ENCODE measurements at regions not wholly inside any gene's neighbourhood (a gene's known extent, or its start where the extent isn't known, plus 50 kb on each side); places are given as distances from the start of the nearest gene placed in this dataset.

- DNase-seq (ENCODE audit: low read depth), result no peak
These were observed 154.2 kb upstream of the PRMT8 start for GRCh38 chr12:3336606-3337311.

- no peak for DNase-seq (ENCODE audit: low read depth)
These were observed 153.1 kb upstream of the PRMT8 start for GRCh38 chr12:3337944-3338343.

- DNase-seq (ENCODE audit: low read depth), result no peak
These were observed 151.8 kb upstream of the PRMT8 start for GRCh38 chr12:3339221-3339620.

GRCh38 chr12:3341594-3341993 is 149.4 kb upstream of the PRMT8 start:
- DNase-seq (ENCODE audit: low read depth), result no peak

GRCh38 chr12:3342051-3342450 is 149.0 kb upstream of the PRMT8 start:
- peak; percentile 17 for DNase-seq (ENCODE audit: low read depth)

- no peak for DNase-seq (ENCODE audit: low read depth)
These were observed 142.9 kb upstream of the PRMT8 start for GRCh38 chr12:3348055-3348454.

GRCh38 chr12:3350432-3350831 is 140.6 kb upstream of the PRMT8 start:
- DNase-seq (ENCODE audit: low read depth), result no peak

GRCh38 chr12:3351731-3352130 is 139.3 kb upstream of the PRMT8 start:
- no peak for DNase-seq (ENCODE audit: low read depth)

- no peak for DNase-seq (ENCODE audit: low read depth)
These were observed 138.8 kb upstream of the PRMT8 start for GRCh38 chr12:3352230-3352629.

GRCh38 chr12:3353621-3354020 is 137.4 kb upstream of the PRMT8 start:
- no peak for DNase-seq (ENCODE audit: low read depth)

- DNase-seq (ENCODE audit: low read depth), result no peak
These were observed 136.4 kb upstream of the PRMT8 start for GRCh38 chr12:3354586-3354985.

- no peak for DNase-seq (ENCODE audit: low read depth)
These were observed 135.6 kb upstream of the PRMT8 start for GRCh38 chr12:3355378-3355900.

GRCh38 chr12:3357950-3358525 is 133.0 kb upstream of the PRMT8 start:
- no peak for DNase-seq (ENCODE audit: low read depth)

GRCh38 chr12:3359478-3359877 is 131.5 kb upstream of the PRMT8 start:
- DNase-seq (ENCODE audit: low read depth), result no peak

GRCh38 chr12:3361146-3361545 is 129.9 kb upstream of the PRMT8 start:
- DNase-seq (ENCODE audit: low read depth), result no peak

- DNase-seq (ENCODE audit: low read depth), result no peak
These were observed 128.3 kb upstream of the PRMT8 start for GRCh38 chr12:3362737-3363136.

GRCh38 chr12:3363608-3364007 is 127.4 kb upstream of the PRMT8 start:
- no peak for DNase-seq (ENCODE audit: low read depth)

- DNase-seq (ENCODE audit: low read depth), result no peak
These were observed 126.8 kb upstream of the PRMT8 start for GRCh38 chr12:3364226-3364625.

- no peak for DNase-seq (ENCODE audit: low read depth)
These were observed 126.1 kb upstream of the PRMT8 start for GRCh38 chr12:3364661-3365462.

- no peak for DNase-seq (ENCODE audit: low read depth)
These were observed 125.3 kb upstream of the PRMT8 start for GRCh38 chr12:3365463-3366411.

GRCh38 chr12:3366451-3367110 is 124.4 kb upstream of the PRMT8 start:
- DNase-seq (ENCODE audit: low read depth), result no peak
